Vagina (tissue), 2 donors: ENCODE measurements at regions not wholly inside any gene's neighbourhood (a gene's known extent, or its start where the extent isn't known, plus 50 kb on each side); places are given as distances from the start of the nearest gene placed in this dataset.

ENCODE experiments used
- DNase-seq, 2 donors: peaks; one replicate each; pipeline ENCODE4 v3.0.0-alpha.2; 2017; ENCODE audit errors: extremely low spot score in 2 of 2
- H3K27ac ChIP-seq: fragments of 200-600 bp; sonication (generic); one replicate; pipeline ENCODE4 v1.5.1; 2019
- H3K27me3 ChIP-seq: fragments of 200-600 bp; sonication (generic); one replicate; pipeline ENCODE4 v1.5.1; 2019
- H3K36me3 ChIP-seq, 2 donors: fragments of 200-600 bp; sonication (generic); one replicate each; pipeline ENCODE4 v1.5.1; 2017 to 2019
- H3K4me1 ChIP-seq: fragments of 200-600 bp; sonication (generic); one replicate; pipeline ENCODE4 v1.5.1; 2019
- H3K4me3 ChIP-seq, 2 donors: fragments of 200-600 bp; sonication (generic); 1 replicate in 1 of 2; 2 replicates in 1 of 2; pipeline ENCODE4 v1.5.1; 2016 to 2019
- H3K9me3 ChIP-seq: fragments of 200-600 bp; sonication (generic); one replicate; pipeline ENCODE4 v1.5.1; 2019
- POLR2A ChIP-seq, 2 donors: fragments of 450-650 bp; IDR thresholded peaks; one replicate each; pipeline ENCODE4 v1.6.1; 2017; ENCODE audit warnings: antibody characterized with exemption in 2 of 2, mild to moderate bottlenecking in 2 of 2, moderate library complexity in 2 of 2
- POLR2AphosphoS5 ChIP-seq, 2 donors: sonication (generic); formaldehyde crosslinking; IDR thresholded peaks; one replicate each; pipeline ENCODE4 v1.9.0; 2017; ENCODE audit warnings: antibody characterized with exemption in 2 of 2, mild to moderate bottlenecking in 2 of 2, low read depth in 1 of 2; ENCODE audit not compliant: insufficient read depth in 1 of 2
- intact Hi-C: fragments of 100-400 bp; cut with DNase I; formaldehyde crosslinking; loops from one replicate; pipeline ENCODE4 v1.15.1; 2023
- TF ChIP-seq, protein P1 (sequence below), 3 experiments: fragments of 450-650 bp in 2 of 3; fragments of 200-600 bp in 1 of 3; sonication (generic) in 1 of 3; IDR thresholded peaks; one replicate each; pipeline ENCODE4 v1.5.1; 2017 to 2019; ENCODE audit warnings: antibody characterized with exemption in 3 of 3, mild to moderate bottlenecking in 2 of 3, moderate library complexity in 2 of 3

DNA sequence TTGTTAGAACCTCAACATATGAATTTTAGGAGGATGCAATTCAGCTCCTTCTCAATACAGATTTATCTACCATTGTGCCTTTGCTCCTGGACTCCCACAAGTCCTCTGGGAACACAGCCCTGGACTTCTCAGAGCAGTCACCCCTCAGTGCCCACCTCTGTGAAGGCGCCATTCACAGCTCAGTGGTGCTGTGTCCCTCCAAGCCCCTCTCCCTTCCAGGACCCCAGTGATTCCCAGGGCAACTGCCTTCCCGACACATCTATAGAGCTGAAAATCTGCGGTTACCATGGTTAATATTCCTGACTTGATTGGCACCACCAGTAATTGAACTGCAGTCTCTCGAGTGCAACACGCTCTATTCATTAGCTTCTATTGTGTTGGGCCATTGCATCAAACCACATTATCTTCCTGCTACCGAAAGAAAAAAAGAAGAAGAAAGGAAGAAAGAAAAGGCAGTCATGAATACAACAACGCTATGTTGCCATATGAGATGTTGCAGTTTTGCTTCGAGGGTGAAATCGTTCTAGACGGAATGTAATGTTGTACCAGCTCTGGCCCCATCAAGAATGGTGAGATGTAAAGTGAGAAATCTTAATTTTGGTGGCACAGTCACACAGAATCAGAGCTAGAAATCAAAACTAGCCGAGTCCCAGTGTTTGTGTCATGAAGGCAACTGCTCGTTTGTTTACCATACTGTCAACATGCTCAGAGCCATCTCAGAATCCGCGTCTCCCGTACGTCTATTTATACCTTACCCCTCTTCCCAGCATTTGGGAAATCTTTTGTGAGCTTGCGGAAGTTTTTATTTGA, 524.0 kb upstream of the ID2 start:
- no peak for DNase-seq
- intact Hi-C loops: no loop called here
- H3K27me3 ChIP-seq: no peaks in the 10 kb centered on the region
- H3K4me1 ChIP-seq: no peaks in the 10 kb centered on the region
- H3K4me3 ChIP-seq: no peak overlapping the region
- no peak overlapping the region for H3K27ac ChIP-seq
- no peak for TF ChIP-seq POLR2A (IDR thresholded peaks at IDR 0.05)
- TF ChIP-seq, protein P1, sequence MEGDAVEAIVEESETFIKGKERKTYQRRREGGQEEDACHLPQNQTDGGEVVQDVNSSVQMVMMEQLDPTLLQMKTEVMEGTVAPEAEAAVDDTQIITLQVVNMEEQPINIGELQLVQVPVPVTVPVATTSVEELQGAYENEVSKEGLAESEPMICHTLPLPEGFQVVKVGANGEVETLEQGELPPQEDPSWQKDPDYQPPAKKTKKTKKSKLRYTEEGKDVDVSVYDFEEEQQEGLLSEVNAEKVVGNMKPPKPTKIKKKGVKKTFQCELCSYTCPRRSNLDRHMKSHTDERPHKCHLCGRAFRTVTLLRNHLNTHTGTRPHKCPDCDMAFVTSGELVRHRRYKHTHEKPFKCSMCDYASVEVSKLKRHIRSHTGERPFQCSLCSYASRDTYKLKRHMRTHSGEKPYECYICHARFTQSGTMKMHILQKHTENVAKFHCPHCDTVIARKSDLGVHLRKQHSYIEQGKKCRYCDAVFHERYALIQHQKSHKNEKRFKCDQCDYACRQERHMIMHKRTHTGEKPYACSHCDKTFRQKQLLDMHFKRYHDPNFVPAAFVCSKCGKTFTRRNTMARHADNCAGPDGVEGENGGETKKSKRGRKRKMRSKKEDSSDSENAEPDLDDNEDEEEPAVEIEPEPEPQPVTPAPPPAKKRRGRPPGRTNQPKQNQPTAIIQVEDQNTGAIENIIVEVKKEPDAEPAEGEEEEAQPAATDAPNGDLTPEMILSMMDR (IDR thresholded peaks at IDR 0.05): no peak
- no peak for TF ChIP-seq POLR2AphosphoS5 (IDR thresholded peaks at IDR 0.05; ENCODE audit: insufficient read depth in 1 of 2, low read depth in 1 of 2)
- H3K9me3 ChIP-seq: no peaks in the 10 kb centered on the region
- H3K36me3 ChIP-seq: no peaks in the 10 kb centered on the region

DNA sequence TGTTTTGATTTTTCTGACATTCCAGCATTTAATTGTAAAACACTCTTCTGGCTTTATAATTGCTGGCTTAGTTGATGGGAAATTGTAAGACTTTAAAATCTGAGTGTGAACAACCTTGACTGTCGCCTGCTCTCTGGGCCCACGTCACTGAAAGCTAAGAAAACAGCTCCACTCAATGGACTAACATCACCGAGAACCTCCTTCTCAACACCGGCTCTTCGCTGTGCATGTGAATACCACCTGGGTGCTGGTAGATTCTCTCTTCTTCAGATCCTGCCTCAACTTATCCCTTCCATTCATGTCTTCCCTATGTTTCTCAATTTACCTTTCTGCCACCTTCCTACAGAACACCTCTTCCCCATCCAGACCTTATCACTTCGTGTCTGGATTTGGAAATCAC, 523.1 kb upstream of the ID2 start:
- Histone ChIP-seq H3K36me3 (no peaks in the 10 kb centered on the region), H3K4me3 (no peak overlapping the region), H3K4me1 (no peaks in the 10 kb centered on the region), H3K27me3 (no peaks in the 10 kb centered on the region), H3K27ac (no peak overlapping the region), H3K9me3 (no peaks in the 10 kb centered on the region)
- TF ChIP-seq, protein P1 (IDR thresholded peaks at IDR 0.05): no peak
- no peak for TF ChIP-seq POLR2A (IDR thresholded peaks at IDR 0.05)
- no peak for TF ChIP-seq POLR2AphosphoS5 (IDR thresholded peaks at IDR 0.05; ENCODE audit: insufficient read depth in 1 of 2, low read depth in 1 of 2)
- intact Hi-C loops: no loop called here
- no peak for DNase-seq

DNA sequence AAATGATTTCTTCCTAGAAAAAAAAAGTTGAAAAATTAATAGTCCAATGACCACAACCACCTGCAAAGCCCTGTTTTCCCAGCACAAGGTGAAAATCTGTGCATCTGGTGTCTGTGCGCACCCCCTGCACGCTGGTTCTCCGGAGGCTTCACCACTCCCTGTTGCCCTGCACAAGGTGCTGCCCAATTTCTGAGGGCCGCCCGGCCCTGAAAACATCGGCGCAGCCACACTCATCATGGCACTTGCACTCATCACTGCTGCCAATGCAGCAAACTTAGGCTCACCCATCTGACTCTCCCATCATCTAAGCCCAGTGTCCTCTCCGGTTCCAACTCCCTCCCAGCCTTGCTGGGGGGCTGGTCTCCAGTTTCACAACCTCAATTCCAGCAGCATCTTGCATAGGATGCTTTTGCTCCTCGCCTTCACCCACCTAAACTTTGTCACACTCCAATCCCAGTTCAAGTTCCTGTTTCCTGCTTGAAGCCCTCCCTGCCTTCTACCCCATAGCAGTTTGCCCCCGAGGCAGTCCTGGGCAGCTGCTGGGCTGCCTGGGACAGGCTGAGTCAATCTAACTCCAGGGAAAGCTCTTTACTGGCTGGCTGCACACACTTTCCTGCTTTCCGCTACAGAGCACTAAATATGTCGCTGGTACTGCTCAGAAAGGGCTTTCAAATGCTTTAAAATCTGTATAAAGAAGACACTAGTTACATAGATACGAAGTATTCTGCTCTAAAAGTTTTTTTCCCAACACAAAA, 522.5 kb upstream of the ID2 start:
- Histone ChIP-seq H3K27ac (no peak overlapping the region), H3K4me3 (no peak overlapping the region), H3K36me3 (no peaks in the 10 kb centered on the region), H3K4me1 (no peaks in the 10 kb centered on the region), H3K9me3 (no peaks in the 10 kb centered on the region), H3K27me3 (no peaks in the 10 kb centered on the region)
- no peak for DNase-seq
- intact Hi-C loops: no loop called here
- TF ChIP-seq POLR2A (IDR thresholded peaks at IDR 0.05) (no peak), POLR2AphosphoS5 (IDR thresholded peaks at IDR 0.05; ENCODE audit: insufficient read depth in 1 of 2, low read depth in 1 of 2) (no peak)
- TF ChIP-seq, protein P1 (IDR thresholded peaks at IDR 0.05): no peak

DNA sequence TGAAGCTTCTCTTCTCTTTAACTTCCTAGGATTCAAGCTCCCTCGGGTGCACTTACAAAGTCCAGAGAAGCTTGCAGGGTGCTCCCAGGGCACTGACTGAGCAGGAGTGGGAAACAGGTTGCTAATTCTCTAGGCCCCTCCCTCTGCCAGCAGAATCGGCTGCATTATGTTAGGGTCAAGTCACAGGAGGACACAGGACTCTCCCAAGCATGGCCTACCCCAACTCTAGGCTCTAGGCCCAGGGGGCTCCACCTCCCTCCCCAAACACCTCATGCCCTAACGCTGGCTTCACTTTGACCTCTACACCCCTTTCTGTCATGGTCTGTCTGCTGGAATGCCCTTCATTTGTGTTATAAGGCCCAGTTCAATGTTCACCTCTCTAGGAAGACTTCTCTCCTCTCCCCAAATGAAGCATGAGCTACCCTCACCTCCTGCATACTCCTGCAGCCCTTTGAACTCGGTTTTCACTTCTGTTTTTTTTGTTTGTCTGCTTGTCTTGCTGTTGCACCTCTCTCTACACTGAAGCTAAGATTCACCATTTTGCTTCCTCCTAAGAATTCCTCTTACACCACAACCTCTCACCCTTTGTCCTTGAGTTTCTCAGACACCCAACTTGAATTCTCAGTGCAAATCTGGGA, 521.8 kb upstream of the ID2 start:
- DNase-seq: no peak
- Histone ChIP-seq H3K36me3 (no peaks in the 10 kb centered on the region), H3K4me1 (no peaks in the 10 kb centered on the region), H3K27ac (no peak overlapping the region), H3K4me3 (no peak overlapping the region), H3K27me3 (no peaks in the 10 kb centered on the region), H3K9me3 (no peaks in the 10 kb centered on the region)
- TF ChIP-seq POLR2AphosphoS5 (IDR thresholded peaks at IDR 0.05; ENCODE audit: insufficient read depth in 1 of 2, low read depth in 1 of 2) (no peak), POLR2A (IDR thresholded peaks at IDR 0.05) (no peak)
- TF ChIP-seq, protein P1 (IDR thresholded peaks at IDR 0.05): no peak
- intact Hi-C loops: no loop called here
